Keratinocyte (primary cell): ENCODE measurements at regions not wholly inside any gene's neighbourhood (a gene's known extent, or its start where the extent isn't known, plus 50 kb on each side); places are given as distances from the start of the nearest gene placed in this dataset.

Source experiments
- DNase-seq: peaks from one replicate; pipeline ENCODE4 v3.0.0-alpha.2; 2011; ENCODE audit warnings: low read depth, missing footprints, low spot score
- FAIRE-seq: peaks from 2 replicates; lab custom pipeline; 2011; peaks lifted over from hg19 to GRCh38; lab: Jason Lieb, UNC
- H2AFZ ChIP-seq: 2 replicates; pipeline ENCODE4 v1.6.0; 2012; ENCODE audit warnings: low read length, control low read depth, inconsistent platforms; ENCODE audit not compliant: control insufficient read depth
- H3K27ac ChIP-seq: 2 replicates; pipeline ENCODE4 v1.5.1; 2011; ENCODE audit warnings: low read length; ENCODE audit not compliant: control insufficient read depth, insufficient read depth
- H3K27me3 ChIP-seq: 3 replicates; pipeline ENCODE4 v1.6.0; 2011; ENCODE audit warnings: low read length; ENCODE audit not compliant: control insufficient read depth, insufficient read depth; ENCODE audit errors: extremely low read depth
- H3K36me3 ChIP-seq, 2 experiments: 2 replicates in 1 of 2; 3 replicates in 1 of 2; pipeline ENCODE4 v1.5.1; 2011; ENCODE audit warnings: low read length in 2 of 2, mild to moderate bottlenecking in 1 of 2; ENCODE audit not compliant: control insufficient read depth in 2 of 2, insufficient read depth in 2 of 2; ENCODE audit errors: extremely low read depth in 1 of 2
- H3K4me1 ChIP-seq: 3 replicates; pipeline ENCODE4 v1.5.1; 2011; ENCODE audit warnings: low read length; ENCODE audit not compliant: control insufficient read depth, insufficient read depth; ENCODE audit errors: extremely low read depth
- H3K4me2 ChIP-seq: 3 replicates; pipeline ENCODE4 v1.6.0; 2011; ENCODE audit warnings: low read depth, low read length; ENCODE audit not compliant: control insufficient read depth, insufficient read depth; ENCODE audit errors: extremely low read depth
- H3K4me3 ChIP-seq, 3 experiments: fragments of 200-600 bp in 1 of 3; sonication (generic) in 1 of 3; 2 replicates in 2 of 3; 3 replicates in 1 of 3; pipeline ENCODE4 v1.5.1; 2011 to 2016; ENCODE audit warnings: low read length in 3 of 3, mild to moderate bottlenecking in 3 of 3, control low read depth in 2 of 3, inconsistent platforms in 1 of 3, low read depth in 1 of 3, mixed read lengths in 1 of 3, mixed run types in 1 of 3, moderate library complexity in 1 of 3; ENCODE audit not compliant: control insufficient read depth in 2 of 3, insufficient read depth in 2 of 3; ENCODE audit errors: extremely low read depth in 1 of 3
- H3K79me2 ChIP-seq: 2 replicates; pipeline ENCODE4 v1.6.0; 2012; ENCODE audit warnings: low read length; ENCODE audit not compliant: control insufficient read depth, insufficient read depth
- H3K9ac ChIP-seq: 3 replicates; pipeline ENCODE4 v1.6.0; 2011; ENCODE audit warnings: low read length; ENCODE audit not compliant: control insufficient read depth, insufficient read depth; ENCODE audit errors: extremely low read depth
- H3K9me1 ChIP-seq: 3 replicates; pipeline ENCODE4 v1.6.0; 2011; ENCODE audit warnings: low read length; ENCODE audit not compliant: control insufficient read depth, insufficient read depth; ENCODE audit errors: extremely low read depth
- H3K9me3 ChIP-seq: 2 replicates; pipeline ENCODE4 v1.5.1; 2012; ENCODE audit warnings: low read depth, low read length; ENCODE audit not compliant: control insufficient read depth
- H4K20me1 ChIP-seq: 3 replicates; pipeline ENCODE4 v1.6.0; 2011; ENCODE audit warnings: low read length; ENCODE audit not compliant: control insufficient read depth, insufficient read depth; ENCODE audit errors: extremely low read depth
- EZH2 ChIP-seq: IDR thresholded peaks from one replicate; pipeline ENCODE4 v1.6.1; 2012; ENCODE audit warnings: inconsistent platforms, mild to moderate bottlenecking, low read length, moderate library complexity
- dilution Hi-C: fragments of 300-500 bp; cut with MboI; formaldehyde crosslinking; loops from one replicate; pipeline ENCODE4 v1.7.0; 2020; ENCODE audit warnings: low sequenced_read_pairs; ENCODE audit not compliant: extremely low pct_ligation_motif_present
- TF ChIP-seq, protein P1 (sequence below), 3 experiments: IDR thresholded peaks in 1 of 3; conservative IDR thresholded peaks in 1 of 3; optimal IDR thresholded peaks in 1 of 3; 2 replicates in 2 of 3; 3 replicates in 1 of 3; pipeline versions ENCODE3 to v1.5.1; 2011; ENCODE audit warnings: low read length in 3 of 3, mild to moderate bottlenecking in 3 of 3, moderate library complexity in 2 of 3, control low read depth in 1 of 3, inconsistent platforms in 1 of 3; ENCODE audit not compliant: insufficient read depth in 2 of 3; ENCODE audit errors: extremely low read depth in 1 of 3

GRCh38 chr18:48475635-48476549, 62.9 kb upstream of the CTIF start:
- Histone ChIP-seq H3K4me3 (no peak overlapping the region), H3K4me2 (no peak overlapping the region), H3K9me1 (no peaks in the 10 kb centered on the region), H4K20me1 (no peaks in the 10 kb centered on the region), H3K4me1 (no peaks in the 10 kb centered on the region), H3K79me2 (no peaks in the 10 kb centered on the region), H3K9me3 (peaks cover 3% of the 10 kb centered on the region), H2AFZ (no peak overlapping the region), H3K27me3 (peaks cover 12% of the 10 kb centered on the region), H3K9ac (no peak overlapping the region), H3K27ac (no peak overlapping the region), H3K36me3 (no peaks in the 10 kb centered on the region)
- peak; percentile 82 for FAIRE-seq
- dilution Hi-C loops, result no loop called here
- no peak for DNase-seq
- TF ChIP-seq, protein P1, sequence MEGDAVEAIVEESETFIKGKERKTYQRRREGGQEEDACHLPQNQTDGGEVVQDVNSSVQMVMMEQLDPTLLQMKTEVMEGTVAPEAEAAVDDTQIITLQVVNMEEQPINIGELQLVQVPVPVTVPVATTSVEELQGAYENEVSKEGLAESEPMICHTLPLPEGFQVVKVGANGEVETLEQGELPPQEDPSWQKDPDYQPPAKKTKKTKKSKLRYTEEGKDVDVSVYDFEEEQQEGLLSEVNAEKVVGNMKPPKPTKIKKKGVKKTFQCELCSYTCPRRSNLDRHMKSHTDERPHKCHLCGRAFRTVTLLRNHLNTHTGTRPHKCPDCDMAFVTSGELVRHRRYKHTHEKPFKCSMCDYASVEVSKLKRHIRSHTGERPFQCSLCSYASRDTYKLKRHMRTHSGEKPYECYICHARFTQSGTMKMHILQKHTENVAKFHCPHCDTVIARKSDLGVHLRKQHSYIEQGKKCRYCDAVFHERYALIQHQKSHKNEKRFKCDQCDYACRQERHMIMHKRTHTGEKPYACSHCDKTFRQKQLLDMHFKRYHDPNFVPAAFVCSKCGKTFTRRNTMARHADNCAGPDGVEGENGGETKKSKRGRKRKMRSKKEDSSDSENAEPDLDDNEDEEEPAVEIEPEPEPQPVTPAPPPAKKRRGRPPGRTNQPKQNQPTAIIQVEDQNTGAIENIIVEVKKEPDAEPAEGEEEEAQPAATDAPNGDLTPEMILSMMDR (optimal IDR thresholded peaks at IDR 0.05 in 1 of 3, IDR thresholded peaks at IDR 0.05 in 1 of 3, conservative IDR thresholded peaks at IDR 0.05 in 1 of 3; ENCODE audit: extremely low read depth in 1 of 3, insufficient read depth in 2 of 3, low read length in 3 of 3), result peak; percentile 76 to 94 (median 82)
- no peak for TF ChIP-seq EZH2

DNA sequence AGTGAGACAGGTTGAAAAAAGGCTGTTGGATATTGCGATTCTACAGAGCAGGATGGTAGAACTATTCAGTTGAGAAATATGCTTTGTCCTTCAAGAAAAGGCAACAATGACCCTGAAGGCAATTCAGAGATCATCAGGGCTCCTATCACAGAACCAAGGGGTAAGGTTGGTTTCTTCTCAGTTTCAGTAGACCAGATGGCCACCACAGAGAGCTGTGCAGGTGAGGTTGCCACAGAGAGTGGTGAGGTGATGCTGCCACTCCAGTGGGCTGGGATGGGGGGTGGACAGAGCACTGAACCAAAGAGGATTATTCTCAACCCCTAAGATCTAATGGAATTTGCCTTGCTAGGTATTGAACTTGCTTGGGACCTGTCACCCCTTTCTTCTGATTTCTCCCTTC, 64.6 kb upstream of the ZBTB7C start:
- DNase-seq (no peak), FAIRE-seq (no peak)
- Histone ChIP-seq H4K20me1 (no peaks in the 10 kb centered on the region), H2AFZ (no peak overlapping the region), H3K36me3 (no peaks in the 10 kb centered on the region), H3K9ac (no peak overlapping the region), H3K4me3 (no peak overlapping the region), H3K27me3 (peaks cover 15% of the 10 kb centered on the region), H3K27ac (no peak overlapping the region), H3K4me1 (no peaks in the 10 kb centered on the region), H3K9me1 (no peaks in the 10 kb centered on the region), H3K79me2 (no peaks in the 10 kb centered on the region), H3K4me2 (no peak overlapping the region), H3K9me3 (peaks cover 3% of the 10 kb centered on the region)
- dilution Hi-C loops, result no loop called here
- TF ChIP-seq, protein P1 (optimal IDR thresholded peaks at IDR 0.05 in 1 of 3, IDR thresholded peaks at IDR 0.05 in 1 of 3, conservative IDR thresholded peaks at IDR 0.05 in 1 of 3; ENCODE audit: extremely low read depth in 1 of 3, insufficient read depth in 2 of 3, low read length in 3 of 3), result no peak
- TF ChIP-seq EZH2, result no peak
